ENCODE measurements at regions not wholly inside any gene's neighbourhood (a gene's known extent, or its start where the extent isn't known, plus 50 kb on each side); places are given as distances from the start of the nearest gene placed in this dataset.

DNA sequence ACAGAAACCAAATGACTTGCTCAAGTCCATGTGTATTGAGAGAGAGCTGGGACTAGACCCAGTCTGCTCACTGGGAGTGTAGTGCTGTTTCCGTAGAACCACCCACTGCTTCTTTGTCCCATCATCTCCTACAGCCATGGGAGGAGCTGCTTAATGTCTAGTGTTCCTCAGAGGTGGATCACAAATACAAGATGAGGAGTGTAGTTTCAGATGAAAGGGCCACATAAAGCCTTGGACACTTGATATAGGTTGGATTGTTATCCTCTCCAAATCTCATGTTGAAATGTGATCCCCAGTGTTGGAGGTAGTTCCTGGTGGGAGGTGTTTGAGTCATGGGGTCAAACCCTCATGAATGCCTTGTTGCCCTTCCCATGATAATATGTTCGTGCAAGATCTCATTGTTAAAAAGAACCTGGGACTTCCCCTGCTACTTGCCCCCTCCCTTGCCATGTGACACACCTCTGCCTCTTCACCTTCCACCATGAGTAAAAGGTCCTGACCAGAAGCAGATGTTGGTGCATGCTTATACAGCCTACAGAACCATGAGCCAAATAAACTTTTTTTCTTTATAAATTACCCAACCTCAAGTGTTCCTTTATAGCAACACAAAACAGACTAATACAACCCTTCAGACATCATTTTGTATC lies 127.5 kb upstream of the DNAH14 start:
- Histone ChIP-seq H3K9me3 (no peaks in the 10 kb centered on the region), H3K36me3 (no peaks in the 10 kb centered on the region), H3K4me1 (no peaks in the 10 kb centered on the region), H3K27me3 (no peaks in the 10 kb centered on the region), H3K27ac (no peak overlapping the region), H3K4me3 (no peak overlapping the region)
- TF ChIP-seq EP300 (IDR thresholded peaks at IDR 0.05) (no peak), POLR2AphosphoS5 (IDR thresholded peaks at IDR 0.05) (no peak), POLR2A (IDR thresholded peaks at IDR 0.05) (no peak)
- TF ChIP-seq, protein P1, sequence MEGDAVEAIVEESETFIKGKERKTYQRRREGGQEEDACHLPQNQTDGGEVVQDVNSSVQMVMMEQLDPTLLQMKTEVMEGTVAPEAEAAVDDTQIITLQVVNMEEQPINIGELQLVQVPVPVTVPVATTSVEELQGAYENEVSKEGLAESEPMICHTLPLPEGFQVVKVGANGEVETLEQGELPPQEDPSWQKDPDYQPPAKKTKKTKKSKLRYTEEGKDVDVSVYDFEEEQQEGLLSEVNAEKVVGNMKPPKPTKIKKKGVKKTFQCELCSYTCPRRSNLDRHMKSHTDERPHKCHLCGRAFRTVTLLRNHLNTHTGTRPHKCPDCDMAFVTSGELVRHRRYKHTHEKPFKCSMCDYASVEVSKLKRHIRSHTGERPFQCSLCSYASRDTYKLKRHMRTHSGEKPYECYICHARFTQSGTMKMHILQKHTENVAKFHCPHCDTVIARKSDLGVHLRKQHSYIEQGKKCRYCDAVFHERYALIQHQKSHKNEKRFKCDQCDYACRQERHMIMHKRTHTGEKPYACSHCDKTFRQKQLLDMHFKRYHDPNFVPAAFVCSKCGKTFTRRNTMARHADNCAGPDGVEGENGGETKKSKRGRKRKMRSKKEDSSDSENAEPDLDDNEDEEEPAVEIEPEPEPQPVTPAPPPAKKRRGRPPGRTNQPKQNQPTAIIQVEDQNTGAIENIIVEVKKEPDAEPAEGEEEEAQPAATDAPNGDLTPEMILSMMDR (IDR thresholded peaks at IDR 0.05), result no peak
- ATAC-seq (ENCODE audit: low FRiP score in 2 of 2) (no peak), DNase-seq (no peak)
- WGBS, 2 donors, result 68 to 75% methylated on average over 2 of the region's 2 CpGs

- H3K27ac ChIP-seq, result no peak overlapping the region
- no peak for TF ChIP-seq POLR2AphosphoS5 (IDR thresholded peaks at IDR 0.05)
- TF ChIP-seq EP300 (IDR thresholded peaks at IDR 0.05), result no peak
- TF ChIP-seq, protein P1 (IDR thresholded peaks at IDR 0.05), result no peak
- TF ChIP-seq POLR2A (IDR thresholded peaks at IDR 0.05), result no peak
- H3K36me3 ChIP-seq, result no peaks in the 10 kb centered on the region
- H3K27me3 ChIP-seq, result no peaks in the 10 kb centered on the region
- DNase-seq, result no peak
- no peak for ATAC-seq (ENCODE audit: low FRiP score in 2 of 2)
- no peak overlapping the region for H3K4me3 ChIP-seq
- H3K9me3 ChIP-seq, result no peaks in the 10 kb centered on the region
- WGBS, 2 donors, result 75 to 87% methylated on average over 3 of the region's 3 CpGs
- no peaks in the 10 kb centered on the region for H3K4me1 ChIP-seq
Measured at GRCh38 chr1:224802617-224803016, 126.9 kb upstream of the DNAH14 start.

- no peaks in the 10 kb centered on the region for H3K27me3 ChIP-seq
- WGBS, 2 donors, result 71 to 82% methylated on average over 3 of the region's 3 CpGs
- no peaks in the 10 kb centered on the region for H3K9me3 ChIP-seq
- H3K4me3 ChIP-seq, result no peak overlapping the region
- ATAC-seq (ENCODE audit: low FRiP score in 2 of 2) (no peak), DNase-seq (no peak)
- no peak for TF ChIP-seq EP300 (IDR thresholded peaks at IDR 0.05)
- TF ChIP-seq, protein P1 (IDR thresholded peaks at IDR 0.05), result no peak
- TF ChIP-seq POLR2AphosphoS5 (IDR thresholded peaks at IDR 0.05), result no peak
- no peak for TF ChIP-seq POLR2A (IDR thresholded peaks at IDR 0.05)
- no peaks in the 10 kb centered on the region for H3K36me3 ChIP-seq
- H3K4me1 ChIP-seq, result no peaks in the 10 kb centered on the region
- H3K27ac ChIP-seq, result no peak overlapping the region
Measured at GRCh38 chr1:224804220-224804619, 125.3 kb upstream of the DNAH14 start.

DNA sequence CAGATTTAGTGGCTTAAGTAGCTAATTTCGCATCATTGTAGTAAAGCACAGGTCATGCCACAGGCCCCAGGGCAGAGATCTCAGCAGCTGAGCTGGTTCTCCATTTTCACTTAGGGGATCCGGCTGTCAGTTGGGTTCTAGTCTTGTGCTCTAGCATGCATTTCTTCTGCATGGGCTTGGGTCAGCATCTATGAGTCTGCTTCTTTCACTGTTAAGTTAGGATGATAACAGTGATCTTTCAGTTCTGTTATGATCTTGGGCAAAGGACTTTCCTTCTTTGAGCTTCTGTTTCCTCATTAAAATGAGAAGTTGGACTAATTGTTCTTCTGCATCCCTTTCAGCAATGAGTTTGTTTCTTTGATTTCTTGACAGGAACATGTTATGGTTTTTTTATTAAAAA lies 123.6 kb upstream of the DNAH14 start:
- ATAC-seq (ENCODE audit: low FRiP score in 2 of 2) (no peak), DNase-seq (no peak)
- Histone ChIP-seq H3K4me3 (no peak overlapping the region), H3K27me3 (no peaks in the 10 kb centered on the region), H3K4me1 (no peaks in the 10 kb centered on the region), H3K27ac (no peak overlapping the region), H3K9me3 (no peaks in the 10 kb centered on the region), H3K36me3 (no peaks in the 10 kb centered on the region)
- TF ChIP-seq POLR2AphosphoS5 (IDR thresholded peaks at IDR 0.05) (no peak), POLR2A (IDR thresholded peaks at IDR 0.05) (no peak)
- TF ChIP-seq, protein P1 (IDR thresholded peaks at IDR 0.05), result no peak
- 87 to 92% methylated on average over 2 of the region's 2 CpGs for WGBS, 2 donors

- DNase-seq (no peak), ATAC-seq (ENCODE audit: low FRiP score in 2 of 2) (no peak)
- Histone ChIP-seq H3K9me3 (no peaks in the 10 kb centered on the region), H3K4me1 (no peaks in the 10 kb centered on the region), H3K36me3 (no peaks in the 10 kb centered on the region), H3K27ac (no peak overlapping the region), H3K27me3 (no peaks in the 10 kb centered on the region), H3K4me3 (no peak overlapping the region)
- TF ChIP-seq, protein P1 (IDR thresholded peaks at IDR 0.05), result no peak
- TF ChIP-seq POLR2AphosphoS5 (IDR thresholded peaks at IDR 0.05), result no peak
- TF ChIP-seq POLR2A (IDR thresholded peaks at IDR 0.05), result no peak
- TF ChIP-seq EP300 (IDR thresholded peaks at IDR 0.05), result no peak
- 83 to 90% methylated on average over 5 of the region's 5 CpGs for WGBS, 2 donors
Measured at GRCh38 chr1:224809137-224809536, 120.3 kb upstream of the DNAH14 start.

Measured in upper lobe of left lung (tissue), 6 donors.